HG03558 (cell line): ENCODE measurements at regions not wholly inside any gene's neighbourhood (a gene's known extent, or its start where the extent isn't known, plus 50 kb on each side); places are given as distances from the start of the nearest gene placed in this dataset.
"Not testable (repeated sequence)": the region's sequence is repeated elsewhere in the genome, so short reads cannot be mapped to it uniquely, and the experiment has no call there.

Source experiments
- ATAC-seq: cut with Tn5 transposase; IDR thresholded peaks from one replicate; pipeline ENCODE4 v1.9.1; 2021; ENCODE audit warnings: moderate number of reproducible peaks; ENCODE audit not compliant: unreplicated experiment; ENCODE audit errors: extremely low read depth

DNA sequence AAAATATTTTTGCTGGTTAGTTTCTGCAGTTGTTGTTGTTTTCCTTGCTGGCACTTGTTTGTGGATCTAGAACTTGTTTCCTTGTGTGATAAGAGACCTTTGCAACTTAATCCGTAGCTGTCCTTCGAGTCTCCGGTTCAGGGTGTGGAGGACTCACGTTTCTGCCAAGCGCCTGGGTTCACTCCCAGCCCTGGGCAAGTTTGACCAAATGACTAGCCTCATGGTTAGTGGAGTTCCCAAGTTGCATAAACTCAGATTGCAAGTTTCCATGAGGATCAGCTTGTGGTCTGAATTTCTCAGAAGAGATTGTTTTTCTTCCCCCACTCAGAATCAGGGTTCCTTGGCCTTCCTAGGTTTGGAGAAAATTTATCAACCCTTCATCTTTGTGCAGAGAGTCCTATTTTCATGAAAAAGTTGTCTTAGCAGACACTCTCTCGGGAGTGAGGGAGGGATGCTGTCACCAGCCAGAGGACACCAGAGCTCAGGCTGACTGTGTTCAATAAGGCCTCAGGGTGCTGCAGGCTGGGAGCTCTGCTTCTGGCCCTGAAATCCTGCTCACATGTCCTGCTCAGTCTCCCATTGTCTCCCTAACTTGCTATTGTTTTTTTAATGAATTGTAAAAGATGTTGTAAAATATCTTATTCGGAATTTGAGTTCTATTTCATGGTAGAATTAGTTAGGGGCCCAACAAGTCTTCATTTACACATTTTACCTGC is 377.7 kb upstream of the KLF6 start:
- no peak for ATAC-seq

DNA sequence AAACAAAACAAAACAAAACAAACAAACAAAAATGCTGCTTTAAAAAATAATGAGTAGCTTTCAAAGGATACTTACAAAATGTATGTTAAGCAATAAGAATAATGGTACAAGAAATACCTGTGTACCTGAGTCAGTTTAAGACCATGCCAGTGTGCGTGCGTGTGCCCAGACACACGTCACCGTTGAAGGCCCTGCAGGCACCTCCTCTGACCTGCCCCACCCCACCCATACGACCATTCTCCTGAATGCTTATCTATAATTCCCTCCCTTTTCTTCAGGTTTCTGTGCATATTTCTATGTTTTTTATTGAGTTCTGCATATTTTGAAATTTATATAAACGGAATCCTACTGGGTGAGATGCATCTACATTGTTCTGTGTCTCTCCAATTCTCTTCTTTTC is 374.2 kb upstream of the KLF6 start:
- ATAC-seq = no peak

DNA sequence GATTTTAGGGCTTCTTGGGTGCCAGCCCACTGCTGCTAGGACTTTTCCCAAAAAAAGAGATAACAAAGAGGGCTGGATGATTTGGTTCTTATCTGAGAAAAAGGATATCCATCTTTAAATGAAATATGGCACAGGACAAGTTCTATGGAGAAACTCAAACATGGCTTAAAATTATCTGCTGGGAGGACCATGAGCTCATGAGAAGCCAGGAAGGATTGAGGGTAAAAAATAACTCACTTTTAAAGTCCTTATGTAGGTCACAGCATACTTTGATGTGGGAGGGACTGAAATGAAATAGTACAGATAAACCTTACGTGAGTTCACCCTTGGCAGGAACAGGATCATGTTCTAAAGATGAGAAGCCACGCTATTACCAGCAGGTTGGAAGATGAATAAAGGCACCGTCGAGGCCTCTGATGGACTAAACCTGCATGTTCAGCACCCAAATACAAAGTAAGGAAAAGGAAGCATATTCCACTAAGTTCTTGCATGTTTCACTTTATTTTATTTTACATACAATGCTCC is 369.2 kb upstream of the KLF6 start:
- ATAC-seq = no peak

GRCh38 chr10:4151466-4151865 is 366.5 kb upstream of the KLF6 start:
- no peak for ATAC-seq

DNA sequence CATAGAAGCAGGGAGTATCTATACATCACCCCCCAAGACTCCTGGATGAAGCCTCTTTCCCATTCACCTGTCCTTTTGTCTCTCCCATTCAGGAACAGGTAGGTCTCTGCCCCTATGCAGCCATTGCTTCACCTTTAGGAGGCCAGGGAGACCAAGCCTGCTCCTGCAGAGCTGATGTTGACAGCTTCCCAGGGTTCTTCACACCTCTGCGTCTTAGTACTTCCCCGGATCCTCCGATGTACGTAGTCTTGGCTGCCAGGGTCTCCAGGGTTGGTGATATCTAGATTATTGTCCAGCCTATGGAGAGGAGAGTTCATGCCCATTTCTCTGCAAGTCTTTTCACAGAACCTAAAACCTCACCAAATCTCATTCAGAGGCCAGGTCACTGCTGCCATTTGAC is 365.7 kb upstream of the KLF6 start:
- no peak for ATAC-seq

DNA sequence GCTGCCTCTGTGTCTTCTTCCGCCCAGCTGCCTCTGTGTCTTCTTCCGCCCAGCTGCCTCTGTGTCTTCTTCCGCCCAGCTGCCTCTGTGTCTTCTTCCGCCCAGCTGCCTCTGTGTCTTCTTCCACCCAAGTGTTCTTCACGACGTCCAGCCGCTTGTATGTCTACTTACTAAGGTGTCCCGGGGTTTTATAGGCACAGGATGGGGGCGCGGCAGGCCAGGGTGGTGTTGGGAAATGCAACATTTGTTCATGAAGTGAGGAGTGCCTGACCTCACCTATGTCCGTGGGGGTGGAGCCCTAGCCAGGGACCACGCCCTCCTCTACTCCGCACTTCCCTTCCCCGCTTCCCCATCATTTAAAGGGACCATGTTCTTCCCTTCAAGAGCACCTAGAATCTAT is 364.5 kb upstream of the KLF6 start:
- not testable (repeated sequence) for ATAC-seq

GRCh38 chr10:4147245-4147644 is 362.2 kb upstream of the KLF6 start:
- ATAC-seq = no peak

DNA sequence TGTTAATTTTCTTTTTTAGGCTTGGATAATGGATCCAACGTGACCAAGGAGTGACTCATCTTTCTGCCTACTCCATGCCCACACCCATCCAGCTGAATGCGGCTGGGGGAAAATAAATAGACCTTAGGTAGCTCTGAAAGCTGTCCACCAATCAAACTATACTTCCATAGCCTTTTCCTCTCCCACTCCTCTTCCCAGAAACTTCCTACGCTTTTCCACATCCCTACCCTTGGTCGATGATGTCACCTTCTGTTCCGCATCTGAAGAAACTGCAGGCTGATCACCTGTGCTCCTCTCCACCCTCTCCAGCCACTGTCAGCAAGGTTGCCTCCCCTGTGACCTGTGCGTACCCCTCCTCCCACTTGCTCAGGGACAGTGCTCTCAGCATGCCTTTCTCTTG is 359.8 kb upstream of the KLF6 start:
- no peak for ATAC-seq

- ATAC-seq = no peak
Observed at GRCh38 chr10:4141471-4141870, 356.5 kb upstream of the KLF6 start.

DNA sequence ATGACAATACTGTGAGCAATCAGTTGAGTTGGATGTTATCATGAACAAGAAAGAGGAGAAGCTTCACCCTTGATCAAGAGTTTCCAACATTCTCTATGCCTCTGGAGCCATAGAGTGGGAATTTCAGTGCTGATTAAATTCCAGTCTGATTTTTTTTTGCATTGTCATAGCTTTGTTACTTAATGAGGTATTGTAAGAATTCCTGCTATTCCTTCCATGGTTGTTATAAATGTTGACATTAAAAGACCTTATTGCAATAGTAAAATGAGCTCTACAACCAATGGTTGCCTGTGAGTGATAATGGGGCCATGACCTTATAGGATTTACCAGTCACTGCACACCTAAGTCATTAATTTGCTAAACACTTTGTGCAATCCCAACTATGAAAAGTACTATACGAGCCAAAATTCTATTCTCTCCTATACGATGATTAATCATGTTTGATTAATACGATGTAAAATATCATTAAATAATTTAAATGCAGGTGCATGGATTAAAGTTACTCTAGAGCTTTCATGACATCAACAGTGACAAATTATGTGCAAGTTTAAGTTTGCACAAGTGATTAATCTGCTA is 353.2 kb upstream of the KLF6 start:
- no peak for ATAC-seq

DNA sequence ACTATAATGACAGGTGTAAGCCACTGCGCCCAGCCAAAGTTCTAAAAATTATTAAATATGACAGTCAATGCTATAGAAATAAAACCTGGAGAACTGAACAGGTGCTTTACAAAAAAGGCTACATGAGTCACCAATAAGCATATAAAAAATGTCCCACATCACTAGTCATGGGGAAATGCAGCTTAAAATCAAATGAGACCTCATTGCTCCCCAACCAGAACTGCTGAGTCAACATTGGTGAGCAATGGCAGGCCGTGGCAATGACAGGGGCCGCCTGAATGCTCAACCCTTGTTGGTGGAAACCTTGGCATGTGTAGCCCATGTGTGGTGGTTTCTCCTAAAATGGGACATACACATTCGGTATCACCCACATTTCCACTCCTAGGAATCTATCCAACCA is 352.3 kb upstream of the KLF6 start:
- no peak for ATAC-seq

DNA sequence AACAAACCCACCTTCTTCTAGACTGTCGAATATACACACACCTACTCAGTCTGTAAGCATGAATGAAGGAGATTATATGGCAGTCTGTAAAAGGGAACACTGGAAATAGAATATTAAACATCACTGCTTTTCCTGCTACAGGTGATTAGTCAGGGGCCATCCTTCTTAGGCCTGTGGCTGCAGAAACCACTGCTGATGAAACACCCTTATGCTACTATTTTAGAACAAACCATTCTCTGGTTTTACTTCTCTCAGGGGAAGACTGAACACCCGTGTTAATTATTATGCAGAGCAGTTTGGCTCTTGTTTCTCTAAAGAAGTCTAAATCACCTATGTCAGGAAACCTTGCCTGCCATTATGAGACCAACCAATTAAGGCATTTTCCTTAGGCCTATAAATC is 351.1 kb upstream of the KLF6 start:
- ATAC-seq = peak; percentile 65

DNA sequence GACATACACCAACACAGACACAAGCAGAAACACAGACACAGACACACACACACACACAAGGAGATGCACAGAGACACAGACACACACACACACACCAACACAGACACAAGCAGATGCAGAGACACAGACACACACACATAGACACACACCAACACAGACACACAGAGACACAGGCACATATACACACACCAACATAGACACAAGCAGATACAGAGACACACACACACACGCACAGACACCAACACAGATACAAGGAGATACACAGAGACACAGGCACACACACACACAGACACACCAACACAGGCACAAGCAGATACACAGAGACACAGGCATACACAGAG is 347.2 kb upstream of the KLF6 start:
- no peak for ATAC-seq

DNA sequence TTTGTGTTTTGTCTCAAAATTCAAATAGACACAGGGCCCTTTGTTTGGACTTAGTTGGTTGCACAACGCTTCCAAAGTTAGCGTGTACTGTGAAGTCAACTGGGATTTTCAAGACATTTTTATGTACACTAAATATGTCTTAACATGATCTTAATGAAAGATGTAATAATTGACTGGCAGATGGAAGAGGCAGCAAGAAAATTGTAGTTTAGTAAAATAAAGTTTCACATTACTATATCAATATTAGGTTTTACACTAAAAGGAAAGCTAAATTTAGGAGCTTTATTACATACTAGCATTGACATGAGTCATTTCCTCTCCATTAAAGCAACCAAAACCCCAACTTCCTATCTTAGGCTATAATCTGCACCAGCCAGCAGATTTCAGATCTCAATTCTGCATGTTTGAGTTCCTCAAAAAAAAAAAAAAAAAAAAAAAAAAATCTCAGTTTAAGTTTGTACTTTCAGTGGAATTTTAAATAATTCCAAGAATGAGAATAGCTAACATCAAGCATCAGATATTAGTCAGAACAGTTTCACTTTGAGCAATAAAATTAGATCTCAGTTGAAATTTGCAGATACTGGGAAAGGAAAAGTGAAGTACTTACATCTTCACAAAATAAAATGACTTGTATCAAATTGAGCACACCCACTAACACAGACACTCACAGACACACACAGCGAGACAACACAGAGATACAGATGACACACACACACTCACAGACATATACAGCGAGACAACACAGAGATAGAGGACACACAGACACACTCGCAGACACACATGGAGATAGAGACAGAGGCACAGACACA is 346.6 kb upstream of the KLF6 start:
- peak; percentile 59 for ATAC-seq

GRCh38 chr10:4130685-4131084 is 345.7 kb upstream of the KLF6 start:
- ATAC-seq = no peak

DNA sequence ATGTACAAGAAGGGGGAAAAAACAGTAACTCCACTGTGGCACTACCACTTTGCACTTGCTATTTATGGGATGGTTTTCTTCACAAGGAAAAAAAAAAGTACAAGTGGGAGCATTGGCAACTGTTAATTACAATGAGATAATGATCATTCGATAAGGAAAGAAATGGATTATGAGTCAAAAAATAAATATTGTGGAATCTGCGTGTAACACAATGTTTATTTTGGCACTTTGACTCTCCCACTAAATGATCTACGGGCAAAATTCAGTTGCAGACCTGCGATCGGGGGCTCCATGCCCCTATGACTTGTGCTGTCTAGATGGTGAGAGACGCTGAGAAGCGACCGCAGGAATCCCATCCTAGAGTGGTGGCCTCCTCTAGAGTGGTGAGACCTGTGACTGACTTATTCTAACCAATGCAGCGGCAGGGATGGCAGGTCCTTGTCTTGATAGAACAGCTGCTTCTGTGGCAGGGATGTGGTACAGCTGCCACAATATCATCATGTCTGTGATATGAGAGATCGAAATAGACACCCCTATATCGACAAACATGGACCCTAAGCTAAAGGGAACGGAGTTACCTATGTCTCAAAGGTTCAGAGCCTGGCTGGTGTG is 345.0 kb upstream of the KLF6 start:
- no peak for ATAC-seq

GRCh38 chr10:4127518-4128315 is 342.7 kb upstream of the KLF6 start:
- ATAC-seq = no peak

DNA sequence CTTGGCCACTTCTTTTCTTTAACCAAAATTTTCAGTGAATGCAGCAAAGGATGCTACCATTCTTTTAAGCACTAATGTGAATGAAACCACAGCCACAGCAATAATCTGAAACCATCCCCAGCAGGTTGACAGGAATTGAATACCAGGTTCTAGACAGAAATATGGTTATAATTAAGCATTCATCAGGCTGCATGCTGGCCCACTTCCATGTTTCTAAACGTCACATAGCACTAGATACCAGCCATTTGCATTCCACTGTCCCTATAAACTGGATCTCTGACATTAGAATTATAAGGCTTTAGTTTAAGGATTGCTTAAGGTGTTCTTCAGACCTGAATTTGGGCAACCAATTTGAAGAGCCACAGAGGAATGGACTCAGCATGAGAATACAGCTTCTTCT is 340.8 kb upstream of the KLF6 start:
- no peak for ATAC-seq

- no peak for ATAC-seq
Observed at GRCh38 chr10:4121502-4122380, 336.7 kb upstream of the KLF6 start.
